KMS-11 (cell line): ENCODE measurements at regions not wholly inside any gene's neighbourhood (a gene's known extent, or its start where the extent isn't known, plus 50 kb on each side); places are given as distances from the start of the nearest gene placed in this dataset.
"Not testable (repeated sequence)": the region's sequence is repeated elsewhere in the genome, so short reads cannot be mapped to it uniquely, and the experiment has no call there.

ENCODE experiments used
- H2AFZ ChIP-seq: fragments of 200-600 bp; sonication (generic); 2 replicates; pipeline ENCODE4 v1.6.1; 2016; ENCODE audit warnings: antibody characterized with exemption, mixed run types, low read depth
- H3K27ac ChIP-seq: fragments of 200-600 bp; sonication (generic); 2 replicates; pipeline ENCODE4 v1.6.1; 2016; ENCODE audit warnings: mild to moderate bottlenecking, mixed run types
- H3K27me3 ChIP-seq: fragments of 200-600 bp; sonication (generic); 2 replicates; pipeline ENCODE4 v1.6.1; 2017; ENCODE audit warnings: mild to moderate bottlenecking, low read depth, mixed run types, moderate library complexity; ENCODE audit not compliant: insufficient read depth
- H3K36me3 ChIP-seq: fragments of 200-600 bp; sonication (generic); 2 replicates; pipeline ENCODE4 v1.6.1; 2017; ENCODE audit warnings: mild to moderate bottlenecking, mixed run types; ENCODE audit not compliant: insufficient read depth
- H3K4me1 ChIP-seq: fragments of 200-600 bp; sonication (generic); 2 replicates; pipeline ENCODE4 v1.6.1; 2016; ENCODE audit warnings: mild to moderate bottlenecking, low read depth, mixed run types; ENCODE audit not compliant: poor library complexity, severe bottlenecking
- H3K4me2 ChIP-seq: fragments of 200-600 bp; sonication (generic); 2 replicates; pipeline ENCODE4 v1.7.0; 2016; ENCODE audit warnings: mild to moderate bottlenecking, mixed run types
- H3K4me3 ChIP-seq: fragments of 200-600 bp; sonication (generic); IDR thresholded peaks from 2 replicates; pipeline ENCODE4 v1.6.1; 2017; ENCODE audit warnings: low read depth, low read length, mixed read lengths; ENCODE audit not compliant: insufficient read depth
- H3K79me2 ChIP-seq: fragments of 200-600 bp; sonication (generic); 2 replicates; pipeline ENCODE4 v1.6.1; 2016; ENCODE audit warnings: low read depth, mixed run types; ENCODE audit not compliant: insufficient read depth
- H3K9ac ChIP-seq: fragments of 200-600 bp; sonication (generic); 2 replicates; pipeline ENCODE4 v1.6.1; 2016; ENCODE audit warnings: mild to moderate bottlenecking, mixed run types
- H4K20me1 ChIP-seq: fragments of 200-600 bp; sonication (generic); 2 replicates; pipeline ENCODE4 v1.6.1; 2016; ENCODE audit warnings: mild to moderate bottlenecking, mixed run types; ENCODE audit not compliant: insufficient read depth
- CTCF ChIP-seq: fragments of 200-600 bp; sonication (generic); conservative IDR thresholded peaks from 2 replicates; pipeline ENCODE4 v1.6.1; 2017; ENCODE audit warnings: low read depth, mild to moderate bottlenecking, antibody characterized with exemption, low read length, moderate library complexity, mixed read lengths

- no peaks in the 10 kb centered on the region for H4K20me1 ChIP-seq
- H3K4me2 ChIP-seq: no peak overlapping the region
- no peaks in the 10 kb centered on the region for H3K79me2 ChIP-seq
- H3K9ac ChIP-seq: no peak overlapping the region
- H3K4me1 ChIP-seq: no peaks in the 10 kb centered on the region
- TF ChIP-seq CTCF: no peak
- no peaks in the 10 kb centered on the region for H3K36me3 ChIP-seq
- no peak overlapping the region for H2AFZ ChIP-seq
- H3K4me3 ChIP-seq: no peak overlapping the region
- H3K27ac ChIP-seq: no peak overlapping the region
- H3K27me3 ChIP-seq: no peaks in the 10 kb centered on the region
These were observed 373.7 kb upstream of the SALL1 start for GRCh38 chr16:51524555-51525373.

GRCh38 chr16:51524070-51524469 lies 373.0 kb upstream of the SALL1 start:
- no peak overlapping the region for H3K4me2 ChIP-seq
- H3K36me3 ChIP-seq: no peaks in the 10 kb centered on the region
- TF ChIP-seq CTCF: no peak

GRCh38 chr16:51523400-51523799 lies 372.3 kb upstream of the SALL1 start:
- Histone ChIP-seq H3K9ac (no peak overlapping the region), H3K4me1 (no peaks in the 10 kb centered on the region), H3K4me3 (no peak overlapping the region), H3K79me2 (no peaks in the 10 kb centered on the region), H3K27me3 (no peaks in the 10 kb centered on the region), H3K27ac (no peak overlapping the region), H3K36me3 (no peaks in the 10 kb centered on the region), H3K4me2 (no peak overlapping the region), H4K20me1 (no peaks in the 10 kb centered on the region), H2AFZ (no peak overlapping the region)
- TF ChIP-seq CTCF: no peak

More at GRCh38 chr16:51524070-51524469, 373.0 kb upstream of the SALL1 start:
- H3K27me3 ChIP-seq: no peaks in the 10 kb centered on the region
- no peaks in the 10 kb centered on the region for H4K20me1 ChIP-seq
- H3K79me2 ChIP-seq: no peaks in the 10 kb centered on the region
- no peak overlapping the region for H3K27ac ChIP-seq
- H3K9ac ChIP-seq: no peak overlapping the region
- no peaks in the 10 kb centered on the region for H3K4me1 ChIP-seq
- no peak overlapping the region for H2AFZ ChIP-seq
- no peak overlapping the region for H3K4me3 ChIP-seq

GRCh38 chr16:51522902-51523301 lies 371.8 kb upstream of the SALL1 start:
- H3K27ac ChIP-seq: no peak overlapping the region
- H4K20me1 ChIP-seq: no peaks in the 10 kb centered on the region
- H3K27me3 ChIP-seq: no peaks in the 10 kb centered on the region
- no peak overlapping the region for H3K4me3 ChIP-seq
- no peak overlapping the region for H3K4me2 ChIP-seq
- no peak for TF ChIP-seq CTCF
- no peaks in the 10 kb centered on the region for H3K79me2 ChIP-seq
- no peaks in the 10 kb centered on the region for H3K36me3 ChIP-seq
- no peak overlapping the region for H3K9ac ChIP-seq
- H2AFZ ChIP-seq: no peak overlapping the region
- H3K4me1 ChIP-seq: no peaks in the 10 kb centered on the region

GRCh38 chr16:51516960-51517359 lies 365.9 kb upstream of the SALL1 start:
- H3K36me3 ChIP-seq, H3K27me3 ChIP-seq, H4K20me1 ChIP-seq, H3K9ac ChIP-seq, H3K4me2 ChIP-seq, H3K4me1 ChIP-seq, H2AFZ ChIP-seq, H3K27ac ChIP-seq, H3K79me2 ChIP-seq, H3K4me3 ChIP-seq: not testable (repeated sequence)
